ENCODE measurements at regions not wholly inside any gene's neighbourhood (a gene's known extent, or its start where the extent isn't known, plus 50 kb on each side); places are given as distances from the start of the nearest gene placed in this dataset.

GRCh38 chr5:30387974-30388632 lies 805.4 kb upstream of the CDH6 start:
- intact Hi-C loops (cut with micrococcal nuclease): no loop called here
- Histone ChIP-seq H3K4me1 (no peaks in the 10 kb centered on the region), H3K9me3 (replicated peaks) (no peaks in the 10 kb centered on the region), H3K27ac (replicated peaks) (no peak overlapping the region), H3K36me3 (no peaks in the 10 kb centered on the region), H3K4me3 (no peak overlapping the region), H3K27me3 (ENCODE audit: low read depth) (no peaks in the 10 kb centered on the region)
- DNase-seq: no peak
- TF ChIP-seq, protein P1, sequence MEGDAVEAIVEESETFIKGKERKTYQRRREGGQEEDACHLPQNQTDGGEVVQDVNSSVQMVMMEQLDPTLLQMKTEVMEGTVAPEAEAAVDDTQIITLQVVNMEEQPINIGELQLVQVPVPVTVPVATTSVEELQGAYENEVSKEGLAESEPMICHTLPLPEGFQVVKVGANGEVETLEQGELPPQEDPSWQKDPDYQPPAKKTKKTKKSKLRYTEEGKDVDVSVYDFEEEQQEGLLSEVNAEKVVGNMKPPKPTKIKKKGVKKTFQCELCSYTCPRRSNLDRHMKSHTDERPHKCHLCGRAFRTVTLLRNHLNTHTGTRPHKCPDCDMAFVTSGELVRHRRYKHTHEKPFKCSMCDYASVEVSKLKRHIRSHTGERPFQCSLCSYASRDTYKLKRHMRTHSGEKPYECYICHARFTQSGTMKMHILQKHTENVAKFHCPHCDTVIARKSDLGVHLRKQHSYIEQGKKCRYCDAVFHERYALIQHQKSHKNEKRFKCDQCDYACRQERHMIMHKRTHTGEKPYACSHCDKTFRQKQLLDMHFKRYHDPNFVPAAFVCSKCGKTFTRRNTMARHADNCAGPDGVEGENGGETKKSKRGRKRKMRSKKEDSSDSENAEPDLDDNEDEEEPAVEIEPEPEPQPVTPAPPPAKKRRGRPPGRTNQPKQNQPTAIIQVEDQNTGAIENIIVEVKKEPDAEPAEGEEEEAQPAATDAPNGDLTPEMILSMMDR (IDR thresholded peaks at IDR 0.05; ENCODE audit: borderline replicate concordance): no peak

DNA sequence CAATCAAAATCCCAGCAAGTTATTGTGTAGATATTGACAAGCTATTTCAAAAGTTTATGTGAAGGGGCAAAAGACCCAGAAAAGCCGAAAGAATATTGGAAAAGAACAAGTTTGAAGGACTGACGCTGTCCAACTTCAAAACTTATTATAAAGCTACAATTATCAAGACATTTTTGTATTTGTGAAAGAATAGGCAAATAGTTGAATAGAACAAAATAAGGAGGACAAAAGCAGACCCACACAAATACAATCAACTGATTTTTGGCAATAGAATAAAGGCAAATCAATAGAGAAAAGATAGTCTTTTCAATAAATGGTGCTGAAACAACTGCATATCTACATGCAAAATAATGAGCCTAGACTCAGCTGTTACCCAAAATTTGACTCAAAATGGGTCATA lies 807.7 kb upstream of the CDH6 start:
- Histone ChIP-seq H3K4me3 (no peak overlapping the region), H3K9me3 (replicated peaks) (no peaks in the 10 kb centered on the region), H3K27ac (replicated peaks) (no peak overlapping the region), H3K36me3 (no peaks in the 10 kb centered on the region), H3K27me3 (ENCODE audit: low read depth) (no peaks in the 10 kb centered on the region), H3K4me1 (no peaks in the 10 kb centered on the region)
- intact Hi-C loops (cut with micrococcal nuclease): no loop called here
- DNase-seq: no peak
- TF ChIP-seq, protein P1 (IDR thresholded peaks at IDR 0.05; ENCODE audit: borderline replicate concordance): no peak

DNA sequence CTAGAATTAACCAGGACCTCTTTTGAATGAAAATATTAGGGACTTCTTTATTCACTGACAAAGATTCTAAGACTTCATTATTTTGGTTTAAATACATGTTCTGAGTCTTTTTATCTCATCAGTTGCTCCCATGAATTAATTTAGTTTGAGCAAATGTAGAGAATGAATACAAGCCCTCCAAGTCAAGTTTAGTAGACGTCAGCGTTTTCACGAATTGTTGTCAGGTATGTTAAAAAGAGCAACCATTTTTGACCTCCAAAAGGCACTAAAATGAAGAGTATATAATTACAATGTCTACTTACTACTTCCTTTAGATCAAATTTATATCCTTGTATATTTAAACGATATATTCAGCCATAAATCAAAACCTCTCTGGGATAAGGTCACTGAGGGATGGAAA lies 809.3 kb upstream of the CDH6 start:
- Histone ChIP-seq H3K27ac (replicated peaks) (no peak overlapping the region), H3K4me3 (no peak overlapping the region), H3K36me3 (no peaks in the 10 kb centered on the region), H3K4me1 (no peaks in the 10 kb centered on the region), H3K9me3 (replicated peaks) (no peaks in the 10 kb centered on the region), H3K27me3 (ENCODE audit: low read depth) (no peaks in the 10 kb centered on the region)
- no peak for DNase-seq
- TF ChIP-seq, protein P1 (IDR thresholded peaks at IDR 0.05; ENCODE audit: borderline replicate concordance): no peak
- intact Hi-C loops (cut with micrococcal nuclease): no loop called here

- TF ChIP-seq, protein P1 (IDR thresholded peaks at IDR 0.05; ENCODE audit: borderline replicate concordance): no peak
- H3K27me3 ChIP-seq (ENCODE audit: low read depth): no peaks in the 10 kb centered on the region
- H3K9me3 ChIP-seq (replicated peaks): no peaks in the 10 kb centered on the region
- intact Hi-C loops (cut with micrococcal nuclease): no loop called here
- H3K4me1 ChIP-seq: no peaks in the 10 kb centered on the region
- H3K4me3 ChIP-seq: no peak overlapping the region
- H3K27ac ChIP-seq (replicated peaks): no peak overlapping the region
- no peaks in the 10 kb centered on the region for H3K36me3 ChIP-seq
- no peak for DNase-seq
These were observed 813.3 kb upstream of the CDH6 start for GRCh38 chr5:30380228-30380627.

GRCh38 chr5:30376848-30377247 lies 816.6 kb upstream of the CDH6 start:
- no peaks in the 10 kb centered on the region for H3K9me3 ChIP-seq (replicated peaks)
- no peaks in the 10 kb centered on the region for H3K4me1 ChIP-seq
- no peaks in the 10 kb centered on the region for H3K36me3 ChIP-seq
- TF ChIP-seq, protein P1 (IDR thresholded peaks at IDR 0.05; ENCODE audit: borderline replicate concordance): no peak
- no peak overlapping the region for H3K4me3 ChIP-seq
- H3K27ac ChIP-seq (replicated peaks): no peak overlapping the region
- DNase-seq: no peak
- intact Hi-C loops (cut with micrococcal nuclease): no loop called here
- no peaks in the 10 kb centered on the region for H3K27me3 ChIP-seq (ENCODE audit: low read depth)

Data from left ventricle myocardium inferior (tissue), 1 donor.